ENCODE measurements at regions not wholly inside any gene's neighbourhood (a gene's known extent, or its start where the extent isn't known, plus 50 kb on each side); places are given as distances from the start of the nearest gene placed in this dataset.
A peak's percentile ranks its signal among the peaks of the same experiment; 100 is the strongest.

DNA sequence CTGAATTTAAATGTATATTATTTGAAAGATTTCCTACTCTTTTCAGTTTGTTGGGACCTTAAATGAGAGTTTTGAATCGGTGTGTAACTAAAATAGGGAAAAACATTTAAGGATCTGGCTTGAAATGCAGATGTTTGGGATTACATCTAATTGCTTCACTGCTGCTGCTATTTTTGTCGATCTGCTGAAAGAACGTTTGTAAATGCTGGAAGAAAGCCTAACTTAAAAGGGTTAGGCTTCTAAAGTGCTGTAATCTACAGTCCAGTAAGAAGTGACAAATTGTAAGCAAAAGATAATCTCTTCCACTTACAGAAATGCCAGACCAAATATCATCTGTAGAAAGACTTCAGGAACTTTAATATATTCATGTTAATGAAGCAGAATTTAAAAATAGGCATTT is 691.6 kb downstream of the ZNF385D start (continued):
- TF ChIP-seq REST (IDR thresholded peaks at IDR 0.05; ENCODE audit: unreplicated experiment) (no peak), POLR2AphosphoS5 (IDR thresholded peaks at IDR 0.05; ENCODE audit: low read depth) (no peak), ZNF331 (CRISPR knock-in tag; IDR thresholded peaks at IDR 0.05; ENCODE audit: low read depth) (no peak)
- TF ChIP-seq, protein P1, sequence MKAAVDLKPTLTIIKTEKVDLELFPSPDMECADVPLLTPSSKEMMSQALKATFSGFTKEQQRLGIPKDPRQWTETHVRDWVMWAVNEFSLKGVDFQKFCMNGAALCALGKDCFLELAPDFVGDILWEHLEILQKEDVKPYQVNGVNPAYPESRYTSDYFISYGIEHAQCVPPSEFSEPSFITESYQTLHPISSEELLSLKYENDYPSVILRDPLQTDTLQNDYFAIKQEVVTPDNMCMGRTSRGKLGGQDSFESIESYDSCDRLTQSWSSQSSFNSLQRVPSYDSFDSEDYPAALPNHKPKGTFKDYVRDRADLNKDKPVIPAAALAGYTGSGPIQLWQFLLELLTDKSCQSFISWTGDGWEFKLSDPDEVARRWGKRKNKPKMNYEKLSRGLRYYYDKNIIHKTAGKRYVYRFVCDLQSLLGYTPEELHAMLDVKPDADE (IDR thresholded peaks at IDR 0.05), result no peak

- Histone ChIP-seq H3K36me3 (ENCODE audit: insufficient read depth) (no peaks in the 10 kb centered on the region), H3K4me3 (no peak overlapping the region), H3K27ac (ENCODE audit: low read depth) (no peak overlapping the region), H4K20me1 (replicated peaks; ENCODE audit: insufficient read depth) (no peaks in the 10 kb centered on the region), H3K79me2 (replicated peaks; ENCODE audit: insufficient read depth) (no peaks in the 10 kb centered on the region), H3F3A (replicated peaks; ENCODE audit: low read depth) (no peaks in the 10 kb centered on the region), H3K4me2 (no peak overlapping the region), H2AFZ (peak overlapping the region; percentile 57; the same call in 1 of the 2 replicates), H3K27me3 (ENCODE audit: insufficient read depth) (no peaks in the 10 kb centered on the region), H3K9me2 (ENCODE audit: insufficient read depth) (no peaks in the 10 kb centered on the region), H3K4me1 (ENCODE audit: insufficient read depth) (no peaks in the 10 kb centered on the region)
- Mint-ChIP-seq H3K27ac (no peak overlapping the region), H3K4me3 (no peak overlapping the region), H3K27me3 (ENCODE audit: insufficient read depth, low read depth, poor library complexity) (no peaks in the 10 kb centered on the region), H3K9me3 (no peaks in the 10 kb centered on the region), H3K4me1 (no peaks in the 10 kb centered on the region; the same call in 2 of the 3 replicates), H3K36me3 (ENCODE audit: low read depth) (no peaks in the 10 kb centered on the region)
- TF ChIP-seq, protein P1 (IDR thresholded peaks at IDR 0.05), result no peak
- no peak for ATAC-seq
- no peak for DNase-seq (ENCODE audit: low spot score)
These were observed 694.7 kb downstream of the ZNF385D start for GRCh38 chr3:21056293-21056692.

DNA sequence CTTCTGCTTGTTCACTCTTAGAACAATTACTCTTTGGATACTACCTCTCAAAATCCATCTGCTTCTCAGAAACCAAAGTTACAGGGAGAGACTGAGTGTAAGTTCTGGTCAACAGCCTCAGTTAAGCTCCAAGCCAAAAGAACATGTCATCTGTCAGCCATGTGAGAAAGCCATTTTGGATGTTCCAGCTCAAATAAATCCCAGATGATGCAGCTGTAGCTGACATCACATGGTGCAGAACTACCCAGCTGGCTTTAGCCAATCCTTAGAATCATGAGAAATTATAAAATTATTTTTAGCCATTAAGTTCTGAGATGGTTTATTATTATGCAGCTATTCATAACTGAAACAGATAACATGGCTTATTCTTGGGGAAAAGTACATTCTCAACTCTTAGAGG is 696.0 kb downstream of the ZNF385D start:
- no peaks in the 10 kb centered on the region for H3K4me1 ChIP-seq (ENCODE audit: insufficient read depth)
- no peak overlapping the region for H3K27ac ChIP-seq (ENCODE audit: low read depth)
- no peaks in the 10 kb centered on the region; the same call in 2 of the 3 replicates for H3K4me1 Mint-ChIP-seq
- H2AFZ ChIP-seq, result no peak overlapping the region
- no peaks in the 10 kb centered on the region for H3K27me3 Mint-ChIP-seq (ENCODE audit: insufficient read depth, low read depth, poor library complexity)
- no peaks in the 10 kb centered on the region for H3K9me3 Mint-ChIP-seq
- TF ChIP-seq REST (IDR thresholded peaks at IDR 0.05; ENCODE audit: unreplicated experiment) (no peak), POLR2AphosphoS5 (IDR thresholded peaks at IDR 0.05; ENCODE audit: low read depth) (no peak)
- TF ChIP-seq, protein P1 (IDR thresholded peaks at IDR 0.05), result no peak
- H3K4me2 ChIP-seq, result no peak overlapping the region
- H3K79me2 ChIP-seq (replicated peaks; ENCODE audit: insufficient read depth), result no peaks in the 10 kb centered on the region
- no peaks in the 10 kb centered on the region for H3K9me2 ChIP-seq (ENCODE audit: insufficient read depth)
- H3K27ac Mint-ChIP-seq, result no peak overlapping the region; the same call in 1 of the 2 replicates
- ATAC-seq (no peak), DNase-seq (ENCODE audit: low spot score) (no peak)
- no peaks in the 10 kb centered on the region for H3K36me3 ChIP-seq (ENCODE audit: insufficient read depth)
- no peak overlapping the region for H3K4me3 ChIP-seq
- H3K36me3 Mint-ChIP-seq (ENCODE audit: low read depth), result no peaks in the 10 kb centered on the region
- H4K20me1 ChIP-seq (replicated peaks; ENCODE audit: insufficient read depth), result no peaks in the 10 kb centered on the region
- no peaks in the 10 kb centered on the region for H3K27me3 ChIP-seq (ENCODE audit: insufficient read depth)
- no peak overlapping the region for H3K4me3 Mint-ChIP-seq
- H3F3A ChIP-seq (replicated peaks; ENCODE audit: low read depth), result no peaks in the 10 kb centered on the region
